Sciatic nerve (tissue), 2 donors: ENCODE measurements at regions not wholly inside any gene's neighbourhood (a gene's known extent, or its start where the extent isn't known, plus 50 kb on each side); places are given as distances from the start of the nearest gene placed in this dataset.

Experiments used
- ATAC-seq: fragments of 200-7000 bp; cut with Tn5 transposase; one replicate; pipeline ENCODE4 v1.9.1; 2020; ENCODE audit warnings: mild to moderate bottlenecking, moderate library complexity
- DNase-seq: peaks from one replicate; pipeline ENCODE4 v3.0.0-alpha.2; 2020; ENCODE audit warnings: low spot score
- intact Hi-C: fragments of 100-400 bp; cut with DNase I; formaldehyde crosslinking; loops from one replicate; pipeline ENCODE4 v1.14.2; 2022
- donor health status: DM: no; HTN: no; CAD: no.
- donor health status: DM: no; HTN: no; CAD: no.

GRCh38 chr4:151950993-151951670 lies 190.3 kb upstream of the GATB start:
- ATAC-seq (no peak), DNase-seq (no peak)
- intact Hi-C loops: no loop called here

- DNase-seq: no peak
- intact Hi-C loops: no loop called here
- ATAC-seq: no peak
Measured at GRCh38 chr4:151948351-151949016, 187.7 kb upstream of the GATB start.

GRCh38 chr4:151946718-151947117 lies 185.9 kb upstream of the GATB start:
- intact Hi-C loops: no loop called here
- ATAC-seq: no peak
- DNase-seq: no peak

- no peak for DNase-seq
- ATAC-seq: no peak
- intact Hi-C loops: no loop called here
Measured at GRCh38 chr4:151942971-151943370, 182.2 kb upstream of the GATB start.

- intact Hi-C loops: no loop called here
- ATAC-seq: no peak
Measured at GRCh38 chr4:151940926-151941617, 180.3 kb upstream of the GATB start.

GRCh38 chr4:151940291-151940690 lies 179.5 kb upstream of the GATB start:
- intact Hi-C loops: no loop called here
- no peak for ATAC-seq
- no peak for DNase-seq

More at GRCh38 chr4:151940926-151941617, 180.3 kb upstream of the GATB start:
- DNase-seq: no peak

GRCh38 chr4:151939670-151940069 lies 178.9 kb upstream of the GATB start:
- no peak for DNase-seq
- intact Hi-C loops: no loop called here
- ATAC-seq: no peak

- no peak for ATAC-seq
- intact Hi-C loops: no loop called here
Measured at GRCh38 chr4:151935411-151935810, 174.6 kb upstream of the GATB start.

GRCh38 chr4:151934766-151935165 lies 174.0 kb upstream of the GATB start:
- DNase-seq (no peak), ATAC-seq (no peak)
- intact Hi-C loops: no loop called here

More at GRCh38 chr4:151935411-151935810, 174.6 kb upstream of the GATB start:
- no peak for DNase-seq

- DNase-seq (no peak), ATAC-seq (no peak)
- intact Hi-C loops: no loop called here
Measured at GRCh38 chr4:151933122-151933827, 172.5 kb upstream of the GATB start.

GRCh38 chr4:151931563-151931962 lies 170.8 kb upstream of the GATB start:
- ATAC-seq (no peak), DNase-seq (no peak)
- intact Hi-C loops: no loop called here

GRCh38 chr4:151930372-151930771 lies 169.6 kb upstream of the GATB start:
- ATAC-seq: peak; percentile 53
- no peak for DNase-seq
- intact Hi-C loops: no loop called here

- DNase-seq (no peak), ATAC-seq (no peak)
- intact Hi-C loops: no loop called here
Measured at GRCh38 chr4:151928112-151928511, 167.3 kb upstream of the GATB start.

GRCh38 chr4:151922811-151923210 lies 162.0 kb upstream of the GATB start:
- intact Hi-C loops: no loop called here
- DNase-seq (no peak), ATAC-seq (no peak)

- ATAC-seq (no peak), DNase-seq (no peak)
- intact Hi-C loops: no loop called here
Measured at GRCh38 chr4:151922306-151922705, 161.5 kb upstream of the GATB start.

GRCh38 chr4:151921811-151922210 lies 161.0 kb upstream of the GATB start:
- intact Hi-C loops: no loop called here
- DNase-seq (no peak), ATAC-seq (no peak)

- DNase-seq (no peak), ATAC-seq (no peak)
- intact Hi-C loops: no loop called here
Measured at GRCh38 chr4:151921386-151921785, 160.6 kb upstream of the GATB start.

GRCh38 chr4:151917145-151917734 lies 156.4 kb upstream of the GATB start:
- intact Hi-C loops: no loop called here
- no peak for ATAC-seq
- DNase-seq: no peak

GRCh38 chr4:151912632-151913031 lies 151.8 kb upstream of the GATB start:
- intact Hi-C loops: no loop called here
- no peak for ATAC-seq
- DNase-seq: no peak
